ENCODE measurements at regions not wholly inside any gene's neighbourhood (a gene's known extent, or its start where the extent isn't known, plus 50 kb on each side); places are given as distances from the start of the nearest gene placed in this dataset.

- no peak overlapping the region for H3K4me3 ChIP-seq
- peaks cover 0 to 4% (median 0%) of the 10 kb centered on the region in 12 donors for H3K4me1 ChIP-seq
- intact Hi-C loops (cut with DNase I) = no loop called here
- TF ChIP-seq POLR2A (IDR thresholded peaks at IDR 0.05) (no peak), CTCF (IDR thresholded peaks at IDR 0.05) (no peak)
- no peak overlapping the region for H3K27ac ChIP-seq
- 90 to 92% (median 90%) methylated on average over 39 to 41 of the region's 41 CpGs for WGBS, 4 donors
- ATAC-seq = no peak
- peak in 1 of 5 donors; percentile 17 for DNase-seq
- no peaks in the 10 kb centered on the region for H3K9me3 ChIP-seq
- no peaks in the 10 kb centered on the region for H3K27me3 ChIP-seq
- H3K36me3 ChIP-seq = no peaks in the 10 kb centered on the region
These were observed 50.1 kb upstream of the INPP5A start for GRCh38 chr10:132487241-132488135.

Measured in heart left ventricle (tissue), 16 donors.